ENCODE measurements at regions not wholly inside any gene's neighbourhood (a gene's known extent, or its start where the extent isn't known, plus 50 kb on each side); places are given as distances from the start of the nearest gene placed in this dataset.
"Not testable (repeated sequence)": the region's sequence is repeated elsewhere in the genome, so short reads cannot be mapped to it uniquely, and the experiment has no call there.

DNA sequence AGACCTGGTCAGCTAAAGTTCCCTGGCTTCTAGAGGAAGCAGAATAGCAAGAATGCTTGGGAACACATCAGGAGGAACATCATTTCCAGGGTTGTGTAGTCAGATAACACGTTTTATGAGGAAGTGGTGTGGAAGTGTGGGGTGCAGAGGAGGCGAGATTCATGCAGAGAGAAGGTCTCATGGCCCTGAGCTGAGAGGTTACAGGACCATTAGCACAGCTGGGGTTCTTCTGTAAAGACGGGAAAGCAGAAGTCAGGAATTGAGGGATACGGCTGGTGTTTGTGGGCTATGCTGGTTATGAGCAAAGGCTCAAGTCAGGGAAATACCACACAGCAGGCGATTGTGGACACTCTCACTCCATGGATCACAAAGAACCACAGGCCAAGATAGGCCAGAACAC lies 190.6 kb upstream of the IRF2BP2 start:
- TF ChIP-seq TAF1 (IDR thresholded peaks at IDR 0.05; ENCODE audit: borderline replicate concordance, low read depth, low read length); EP300 (IDR thresholded peaks at IDR 0.05; ENCODE audit: borderline replicate concordance in 1 of 2, low read depth in 1 of 2, low read length in 1 of 2); POLR2AphosphoS5 (IDR thresholded peaks at IDR 0.05; ENCODE audit: low read depth, low read length); GABPA (IDR thresholded peaks at IDR 0.05; ENCODE audit: low read depth); NFIC (IDR thresholded peaks at IDR 0.05; ENCODE audit: borderline replicate concordance); CHD2 (IDR thresholded peaks at IDR 0.05; ENCODE audit: low read length, partially characterized antibody); GATA2 (CRISPR knock-in tag; IDR thresholded peaks at IDR 0.05): not testable (repeated sequence)
- TF ChIP-seq, protein P1, sequence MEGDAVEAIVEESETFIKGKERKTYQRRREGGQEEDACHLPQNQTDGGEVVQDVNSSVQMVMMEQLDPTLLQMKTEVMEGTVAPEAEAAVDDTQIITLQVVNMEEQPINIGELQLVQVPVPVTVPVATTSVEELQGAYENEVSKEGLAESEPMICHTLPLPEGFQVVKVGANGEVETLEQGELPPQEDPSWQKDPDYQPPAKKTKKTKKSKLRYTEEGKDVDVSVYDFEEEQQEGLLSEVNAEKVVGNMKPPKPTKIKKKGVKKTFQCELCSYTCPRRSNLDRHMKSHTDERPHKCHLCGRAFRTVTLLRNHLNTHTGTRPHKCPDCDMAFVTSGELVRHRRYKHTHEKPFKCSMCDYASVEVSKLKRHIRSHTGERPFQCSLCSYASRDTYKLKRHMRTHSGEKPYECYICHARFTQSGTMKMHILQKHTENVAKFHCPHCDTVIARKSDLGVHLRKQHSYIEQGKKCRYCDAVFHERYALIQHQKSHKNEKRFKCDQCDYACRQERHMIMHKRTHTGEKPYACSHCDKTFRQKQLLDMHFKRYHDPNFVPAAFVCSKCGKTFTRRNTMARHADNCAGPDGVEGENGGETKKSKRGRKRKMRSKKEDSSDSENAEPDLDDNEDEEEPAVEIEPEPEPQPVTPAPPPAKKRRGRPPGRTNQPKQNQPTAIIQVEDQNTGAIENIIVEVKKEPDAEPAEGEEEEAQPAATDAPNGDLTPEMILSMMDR (IDR thresholded peaks at IDR 0.05): not testable (repeated sequence)
- TF ChIP-seq, protein P2, sequence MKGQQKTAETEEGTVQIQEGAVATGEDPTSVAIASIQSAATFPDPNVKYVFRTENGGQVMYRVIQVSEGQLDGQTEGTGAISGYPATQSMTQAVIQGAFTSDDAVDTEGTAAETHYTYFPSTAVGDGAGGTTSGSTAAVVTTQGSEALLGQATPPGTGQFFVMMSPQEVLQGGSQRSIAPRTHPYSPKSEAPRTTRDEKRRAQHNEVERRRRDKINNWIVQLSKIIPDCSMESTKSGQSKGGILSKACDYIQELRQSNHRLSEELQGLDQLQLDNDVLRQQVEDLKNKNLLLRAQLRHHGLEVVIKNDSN (IDR thresholded peaks at IDR 0.05; ENCODE audit: borderline replicate concordance, low read depth): not testable (repeated sequence)

All from SK-N-SH (cell line).